ENCODE measurements at regions not wholly inside any gene's neighbourhood (a gene's known extent, or its start where the extent isn't known, plus 50 kb on each side); places are given as distances from the start of the nearest gene placed in this dataset.

DNA sequence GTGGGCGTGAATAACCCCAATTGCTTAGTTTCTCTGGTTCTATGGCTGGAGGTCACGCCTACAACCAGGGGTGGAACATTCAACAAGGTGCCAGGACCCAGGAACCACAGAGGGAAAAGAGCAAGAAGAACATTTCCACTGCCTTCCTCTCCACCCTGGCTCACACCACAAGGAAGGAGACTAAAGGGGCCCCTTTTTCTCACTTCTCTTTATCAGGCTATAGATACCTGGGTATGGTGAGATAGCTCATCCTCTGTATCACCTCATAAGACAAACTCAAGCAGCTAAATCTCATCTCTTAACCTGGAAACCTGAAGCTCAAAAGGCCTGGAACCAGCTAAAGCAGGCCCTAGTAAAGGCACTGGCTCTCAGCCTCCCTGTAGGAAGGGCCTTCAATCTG lies 438.8 kb upstream of the OLFM3 start:
- H3K4me3 ChIP-seq (ENCODE audit: low read depth, low read length) = no peak overlapping the region
- TF ChIP-seq, protein P1, sequence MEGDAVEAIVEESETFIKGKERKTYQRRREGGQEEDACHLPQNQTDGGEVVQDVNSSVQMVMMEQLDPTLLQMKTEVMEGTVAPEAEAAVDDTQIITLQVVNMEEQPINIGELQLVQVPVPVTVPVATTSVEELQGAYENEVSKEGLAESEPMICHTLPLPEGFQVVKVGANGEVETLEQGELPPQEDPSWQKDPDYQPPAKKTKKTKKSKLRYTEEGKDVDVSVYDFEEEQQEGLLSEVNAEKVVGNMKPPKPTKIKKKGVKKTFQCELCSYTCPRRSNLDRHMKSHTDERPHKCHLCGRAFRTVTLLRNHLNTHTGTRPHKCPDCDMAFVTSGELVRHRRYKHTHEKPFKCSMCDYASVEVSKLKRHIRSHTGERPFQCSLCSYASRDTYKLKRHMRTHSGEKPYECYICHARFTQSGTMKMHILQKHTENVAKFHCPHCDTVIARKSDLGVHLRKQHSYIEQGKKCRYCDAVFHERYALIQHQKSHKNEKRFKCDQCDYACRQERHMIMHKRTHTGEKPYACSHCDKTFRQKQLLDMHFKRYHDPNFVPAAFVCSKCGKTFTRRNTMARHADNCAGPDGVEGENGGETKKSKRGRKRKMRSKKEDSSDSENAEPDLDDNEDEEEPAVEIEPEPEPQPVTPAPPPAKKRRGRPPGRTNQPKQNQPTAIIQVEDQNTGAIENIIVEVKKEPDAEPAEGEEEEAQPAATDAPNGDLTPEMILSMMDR (IDR thresholded peaks at IDR 0.05; ENCODE audit: insufficient read depth, low read depth, low read length) = no peak
- no peak for DNase-seq (ENCODE audit: low read depth)

DNA sequence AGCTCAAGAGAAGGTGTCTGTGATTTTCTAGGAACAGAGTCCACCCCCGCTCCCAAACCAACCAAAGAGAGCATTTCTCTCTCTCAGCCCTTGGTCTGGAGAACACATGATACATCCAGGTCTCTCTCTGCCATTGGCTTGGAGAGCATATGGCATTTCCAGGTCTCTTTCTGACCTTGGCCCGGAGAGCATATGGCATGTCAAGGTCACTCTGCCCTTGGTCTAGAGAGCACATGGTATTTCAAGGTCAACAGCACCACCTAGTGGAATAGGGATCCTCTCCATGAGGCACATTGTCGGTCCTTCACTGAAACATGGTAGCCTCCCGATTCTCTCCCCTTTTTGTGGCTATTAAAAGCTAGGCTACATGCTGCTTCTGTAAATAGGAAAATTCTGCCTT lies 437.7 kb upstream of the OLFM3 start:
- TF ChIP-seq, protein P1 (IDR thresholded peaks at IDR 0.05; ENCODE audit: insufficient read depth, low read depth, low read length) = peak; percentile 7
- no peak for DNase-seq (ENCODE audit: low read depth)
- H3K4me3 ChIP-seq (ENCODE audit: low read depth, low read length) = no peak overlapping the region

DNA sequence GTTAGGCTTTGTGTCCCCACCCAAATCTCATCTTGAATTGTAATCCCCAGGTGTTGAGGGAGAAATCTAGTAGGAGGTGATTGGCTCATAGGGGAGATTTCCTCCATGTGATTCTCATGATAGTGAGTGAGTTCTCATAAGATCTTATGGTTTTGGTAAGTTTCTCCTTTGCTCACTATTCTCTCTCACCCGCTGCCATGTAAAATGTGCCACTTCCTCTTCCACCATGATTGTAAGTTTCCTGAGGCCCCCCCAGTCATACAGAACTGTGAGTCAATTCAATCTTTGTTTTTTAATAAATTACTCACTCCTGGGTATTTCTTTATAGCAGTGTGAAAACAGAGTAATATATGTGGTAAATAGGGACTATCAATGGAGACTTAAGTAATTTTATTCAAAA lies 434.5 kb upstream of the OLFM3 start:
- DNase-seq (ENCODE audit: low read depth) = no peak
- TF ChIP-seq, protein P1 (IDR thresholded peaks at IDR 0.05; ENCODE audit: insufficient read depth, low read depth, low read length) = no peak
- H3K4me3 ChIP-seq (ENCODE audit: low read depth, low read length) = no peak overlapping the region

DNA sequence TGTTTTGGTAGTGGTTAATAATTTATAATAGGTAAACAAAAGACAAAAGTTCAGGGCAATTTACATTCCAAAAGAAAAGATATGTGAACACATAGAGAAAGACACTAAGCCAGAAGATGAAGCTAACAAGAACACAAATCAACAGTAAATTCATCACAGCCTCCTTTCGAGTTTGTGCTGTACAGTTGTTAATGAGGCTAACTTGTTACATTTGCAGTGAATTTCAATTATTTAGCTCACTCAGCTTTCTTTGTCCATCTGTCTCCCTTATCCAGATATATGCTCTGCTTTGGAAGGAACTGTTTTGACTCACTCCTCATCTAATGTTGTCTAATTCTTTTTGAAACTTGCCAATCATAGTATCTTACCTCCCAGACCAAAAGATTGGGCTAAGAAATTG lies 423.3 kb upstream of the OLFM3 start:
- TF ChIP-seq, protein P1 (IDR thresholded peaks at IDR 0.05; ENCODE audit: insufficient read depth, low read depth, low read length) = no peak
- H3K4me3 ChIP-seq (ENCODE audit: low read depth, low read length) = no peak overlapping the region
- DNase-seq (ENCODE audit: low read depth) = no peak

Data from fibroblast of villous mesenchyme (primary cell).